Ascending aorta (tissue), 2 donors: ENCODE measurements at regions not wholly inside any gene's neighbourhood (a gene's known extent, or its start where the extent isn't known, plus 50 kb on each side); places are given as distances from the start of the nearest gene placed in this dataset.
A peak's percentile ranks its signal among the peaks of the same experiment; 100 is the strongest.

ENCODE experiments used
- DNase-seq, 2 donors: peaks; one replicate each; pipeline ENCODE4 v3.0.0-alpha.2; 2019; ENCODE audit warnings: low spot score in 2 of 2
- H3K27ac ChIP-seq, 2 donors: fragments of 200-600 bp; sonication (generic); one replicate each; pipeline ENCODE4 v1.5.1; 2016 to 2017; ENCODE audit warnings: mild to moderate bottlenecking in 1 of 2
- H3K27me3 ChIP-seq: fragments of 200-600 bp; sonication (generic); one replicate; pipeline ENCODE4 v1.5.1; 2017
- H3K36me3 ChIP-seq, 2 donors: fragments of 200-600 bp; sonication (generic); one replicate each; pipeline ENCODE4 v1.5.1; 2016
- H3K4me1 ChIP-seq, 2 donors: fragments of 200-600 bp; sonication (generic); one replicate each; pipeline ENCODE4 v1.5.1; 2016 to 2017; ENCODE audit warnings: mild to moderate bottlenecking in 1 of 2
- H3K4me3 ChIP-seq, 2 donors: fragments of 200-600 bp; sonication (generic); one replicate each; pipeline ENCODE4 v1.5.1; 2016 to 2017; ENCODE audit warnings: mild to moderate bottlenecking in 1 of 2
- H3K9me3 ChIP-seq, 2 donors: fragments of 200-600 bp; sonication (generic); one replicate each; pipeline ENCODE4 v1.5.1; 2016
- CTCF ChIP-seq, 3 experiments: fragments of 200-600 bp in 2 of 3; fragments of 450-650 bp in 1 of 3; sonication (generic) in 2 of 3; IDR thresholded peaks; one replicate each; pipeline ENCODE4 v1.5.1; 2016 to 2019; ENCODE audit warnings: antibody characterized with exemption in 3 of 3, mild to moderate bottlenecking in 1 of 3, moderate library complexity in 1 of 3
- intact Hi-C: fragments of 100-400 bp; cut with DNase I; formaldehyde crosslinking; loops from one replicate; pipeline ENCODE4 v1.15.1; 2023

DNA sequence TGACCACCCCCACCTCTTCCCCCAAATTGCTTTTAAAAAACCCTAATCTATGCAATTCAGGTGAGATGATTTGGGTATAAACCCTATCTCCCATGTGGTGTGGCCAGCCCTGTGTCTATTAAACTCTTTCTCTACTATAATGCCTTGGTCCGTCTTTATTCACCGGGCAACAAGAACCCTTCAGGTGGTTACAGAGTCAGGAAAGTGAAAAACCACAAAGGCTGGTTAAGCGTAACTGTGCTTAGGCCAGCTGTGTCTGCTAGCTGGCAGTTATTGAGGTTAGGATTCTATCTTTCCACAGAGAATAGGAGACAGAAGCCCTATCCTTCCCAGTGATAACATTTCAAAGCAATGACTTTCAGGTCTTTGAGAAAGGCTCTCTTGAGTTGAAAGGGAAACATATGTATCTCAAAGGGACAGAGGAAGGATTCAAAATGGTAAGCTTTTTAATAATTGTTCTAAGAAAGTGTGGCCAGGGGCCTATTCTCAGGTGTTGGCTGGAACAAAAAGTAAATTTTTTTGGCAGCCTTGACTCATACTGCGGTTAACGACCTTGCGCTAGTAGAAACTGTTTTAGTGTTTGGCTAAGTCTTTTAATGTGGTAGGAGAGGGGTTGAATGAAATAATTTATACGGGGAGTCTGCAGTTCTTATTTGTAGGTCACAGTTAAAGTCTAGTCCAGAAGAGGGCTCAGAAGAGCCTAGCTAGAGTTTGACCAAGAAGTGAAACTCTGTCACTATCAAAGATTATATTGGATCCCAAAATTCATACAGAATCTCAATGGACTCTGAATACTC, 89.0 kb downstream of the NPAP1 start:
- DNase-seq: no peak
- no peaks in the 10 kb centered on the region for H3K27me3 ChIP-seq
- H3K36me3 ChIP-seq: no peaks in the 10 kb centered on the region
- no peak overlapping the region for H3K27ac ChIP-seq
- no peaks in the 10 kb centered on the region for H3K9me3 ChIP-seq
- intact Hi-C loops: loop anchor here (5.0 kb wide), 1 partner anchor 738 kb away; no protein-coding TSS in a partner anchor
- no peak for TF ChIP-seq CTCF (IDR thresholded peaks at IDR 0.05)
- H3K4me3 ChIP-seq: no peak overlapping the region
- no peaks in the 10 kb centered on the region for H3K4me1 ChIP-seq

- Histone ChIP-seq H3K4me1 (no peaks in the 10 kb centered on the region), H3K9me3 (no peaks in the 10 kb centered on the region), H3K4me3 (no peak overlapping the region), H3K36me3 (no peaks in the 10 kb centered on the region), H3K27ac (no peak overlapping the region), H3K27me3 (no peaks in the 10 kb centered on the region)
- TF ChIP-seq CTCF (IDR thresholded peaks at IDR 0.05): no peak
- intact Hi-C loops: no loop called here
- DNase-seq: no peak
Measured at GRCh38 chr15:24766511-24767133, 91.0 kb downstream of the NPAP1 start.

GRCh38 chr15:24772266-24772665, 96.7 kb downstream of the NPAP1 start:
- intact Hi-C loops: loop anchor here (5.0 to 10.0 kb wide), 3 partner anchors 75 to 1093 kb away; partner anchors contain the start of genes ATP10A, SNRPN and SNURF
- DNase-seq: no peak
- Histone ChIP-seq H3K27me3 (no peaks in the 10 kb centered on the region), H3K9me3 (peaks cover 0 to 12% of the 10 kb centered on the region in 2 donors), H3K4me1 (no peaks in the 10 kb centered on the region), H3K4me3 (peak overlapping the region; percentile 38 to 62), H3K27ac (no peak overlapping the region), H3K36me3 (no peaks in the 10 kb centered on the region)
- no peak for TF ChIP-seq CTCF (IDR thresholded peaks at IDR 0.05)

DNA sequence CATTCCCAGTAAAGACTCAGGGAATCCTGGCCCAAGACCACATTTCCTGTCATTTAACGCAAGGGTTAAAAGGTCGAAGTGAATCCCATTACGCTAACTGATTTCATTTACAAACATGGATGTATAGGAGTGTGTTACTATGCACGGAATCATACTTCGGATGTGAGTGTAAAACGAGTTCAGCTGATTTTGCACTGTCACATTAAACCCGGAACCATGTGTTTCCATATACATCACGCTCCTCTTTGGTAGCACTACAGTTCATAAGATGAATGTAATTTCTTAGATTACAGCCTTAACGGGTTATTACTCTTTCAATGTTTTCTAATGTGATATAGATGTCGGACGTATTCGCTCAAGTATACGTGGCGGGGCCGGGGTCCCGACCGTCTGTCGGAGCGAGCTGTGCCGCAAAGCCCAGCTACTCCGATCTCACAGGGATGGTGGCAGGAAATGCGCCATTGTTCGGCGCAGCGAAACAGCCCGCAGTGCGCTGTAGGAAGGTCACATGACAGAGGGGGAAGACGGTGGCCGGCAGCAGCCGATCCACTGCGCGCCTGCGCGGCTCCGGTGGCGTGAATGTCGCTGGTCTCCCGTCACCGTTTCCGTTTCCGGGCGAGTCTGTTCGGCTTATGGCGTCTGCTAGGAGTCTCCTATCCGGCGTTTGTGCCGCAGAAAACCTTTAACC, 97.3 kb downstream of the NPAP1 start:
- TF ChIP-seq CTCF (IDR thresholded peaks at IDR 0.05): no peak
- Histone ChIP-seq H3K4me3 (peak overlapping the region; percentile 38 to 62), H3K36me3 (no peaks in the 10 kb centered on the region), H3K27me3 (no peaks in the 10 kb centered on the region), H3K4me1 (no peaks in the 10 kb centered on the region), H3K9me3 (peaks cover 0 to 12% of the 10 kb centered on the region in 2 donors), H3K27ac (peak overlapping the region; percentile 31 to 61)
- peak in 1 of 2 donors; percentile 79 for DNase-seq
- intact Hi-C loops: loop anchor here (5.0 to 10.0 kb wide), 3 partner anchors 74 to 1092 kb away; partner anchors contain the start of genes ATP10A, SNRPN and SNURF

- DNase-seq: no peak
- intact Hi-C loops: loop anchor here (10.0 kb wide), 2 partner anchors 177 to 1087 kb away; partner anchors contain the start of genes ATP10A, SNRPN and SNURF
- H3K27ac ChIP-seq: no peak overlapping the region
- no peaks in the 10 kb centered on the region for H3K27me3 ChIP-seq
- no peaks in the 10 kb centered on the region for H3K4me1 ChIP-seq
- H3K9me3 ChIP-seq: peaks cover 0 to 12% of the 10 kb centered on the region in 2 donors
- no peak for TF ChIP-seq CTCF (IDR thresholded peaks at IDR 0.05)
- no peak overlapping the region for H3K4me3 ChIP-seq
- H3K36me3 ChIP-seq: no peaks in the 10 kb centered on the region
Measured at GRCh38 chr15:24777307-24777706, 101.7 kb downstream of the NPAP1 start.
